Skeletal muscle tissue (tissue), 3 donors: ENCODE measurements at regions not wholly inside any gene's neighbourhood (a gene's known extent, or its start where the extent isn't known, plus 50 kb on each side); places are given as distances from the start of the nearest gene placed in this dataset.

Experiments
- H3K27ac ChIP-seq: one replicate; pipeline ENCODE4 v1.7.0; 2013; ENCODE audit warnings: mild to moderate bottlenecking, low read depth, low read length, inconsistent platforms
- H3K27me3 ChIP-seq, 3 donors: one replicate each; pipeline ENCODE4 v1.7.0; 2013; ENCODE audit warnings: low read length in 3 of 3; ENCODE audit not compliant: control insufficient read depth in 3 of 3, insufficient read depth in 3 of 3
- H3K36me3 ChIP-seq, 3 donors: one replicate each; pipeline ENCODE4 v1.7.0; 2013; ENCODE audit warnings: low read length in 3 of 3; ENCODE audit not compliant: control insufficient read depth in 3 of 3, insufficient read depth in 3 of 3
- H3K4me1 ChIP-seq, 3 donors: one replicate each; pipeline ENCODE4 v1.7.0; 2013; ENCODE audit warnings: low read length in 3 of 3, mild to moderate bottlenecking in 3 of 3; ENCODE audit not compliant: control insufficient read depth in 3 of 3, insufficient read depth in 3 of 3
- H3K4me3 ChIP-seq, 3 donors: one replicate each; pipeline ENCODE4 v1.7.0; 2013; ENCODE audit warnings: low read length in 3 of 3
- H3K9ac ChIP-seq, 3 donors: one replicate each; pipeline ENCODE4 v1.7.0; 2013; ENCODE audit warnings: low read length in 3 of 3, mild to moderate bottlenecking in 3 of 3, moderate library complexity in 2 of 3, low read depth in 1 of 3
- H3K9me3 ChIP-seq, 3 donors: one replicate each; pipeline ENCODE4 v1.7.0; 2013; ENCODE audit warnings: low read length in 3 of 3; ENCODE audit not compliant: control insufficient read depth in 3 of 3
- donor health status: Osteomylitis.

DNA sequence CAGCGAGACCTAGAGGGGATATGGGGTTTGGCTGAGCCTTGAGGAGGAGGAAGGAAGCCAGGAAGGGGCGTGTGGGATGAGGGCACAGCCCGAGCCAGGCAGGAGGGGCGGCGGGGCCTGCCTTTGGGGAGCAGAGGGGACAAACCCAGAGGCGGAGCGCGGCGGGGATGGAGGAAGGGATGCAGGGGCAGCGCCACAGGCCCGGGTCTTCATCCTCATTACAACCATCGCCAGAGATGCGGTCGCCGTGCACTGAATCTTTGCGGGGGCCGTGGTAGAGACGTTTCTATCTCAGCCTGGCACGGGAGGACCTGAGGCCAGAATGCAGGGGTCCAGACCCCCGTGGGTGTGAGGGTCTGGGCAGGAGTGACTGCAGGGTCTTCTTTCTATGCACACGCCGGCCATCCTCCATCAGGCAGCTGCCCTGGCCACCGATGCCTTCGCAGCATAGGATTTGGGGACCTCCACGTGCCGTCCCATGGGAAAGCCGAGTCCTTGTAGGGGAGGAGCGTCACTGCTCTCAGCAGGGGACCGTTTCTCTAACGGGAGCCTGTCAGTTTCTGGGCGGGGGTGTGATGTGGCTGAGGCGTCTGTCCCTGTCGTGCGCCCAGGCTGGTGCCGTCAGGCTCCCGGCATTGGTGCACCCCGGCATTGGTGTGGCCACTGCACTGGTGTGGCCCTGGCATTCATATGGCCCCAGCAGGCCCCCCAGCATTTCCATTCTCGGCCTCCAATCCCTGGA, 1267.9 kb downstream of the BRD1 start:
- Histone ChIP-seq H3K4me1 (no peaks in the 10 kb centered on the region), H3K9ac (no peak overlapping the region), H3K36me3 (no peaks in the 10 kb centered on the region), H3K27ac (no peak overlapping the region), H3K9me3 (no peaks in the 10 kb centered on the region), H3K4me3 (no peak overlapping the region), H3K27me3 (peaks cover 0 to 12% (median 8%) of the 10 kb centered on the region in 3 donors)

GRCh38 chr22:48558606-48559402, 1268.9 kb downstream of the BRD1 start:
- peaks cover 0 to 16% (median 8%) of the 10 kb centered on the region in 3 donors for H3K27me3 ChIP-seq

DNA sequence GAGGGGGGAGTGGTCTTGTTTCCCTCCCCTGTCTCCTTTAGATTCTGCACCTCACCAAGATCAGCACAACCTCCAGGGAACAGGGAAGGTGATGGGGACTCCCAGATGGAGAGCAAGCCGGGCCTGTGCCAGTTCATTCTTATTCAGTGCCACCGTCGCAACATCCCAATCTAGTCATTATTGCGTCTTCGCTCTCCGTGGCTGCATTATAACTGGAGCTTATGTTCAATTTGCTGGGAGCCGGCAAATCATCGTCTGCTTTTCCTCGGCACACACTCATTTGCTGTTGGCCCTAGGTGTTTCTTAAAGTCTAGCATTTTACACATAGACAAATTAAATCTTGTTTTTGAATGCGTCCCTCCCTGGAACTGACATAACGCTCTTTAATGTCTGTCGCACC, 1269.7 kb downstream of the BRD1 start:
- peaks cover 0 to 17% (median 8%) of the 10 kb centered on the region in 3 donors for H3K27me3 ChIP-seq

More at GRCh38 chr22:48558606-48559402, 1268.9 kb downstream of the BRD1 start:
- no peak overlapping the region for H3K9ac ChIP-seq
- H3K36me3 ChIP-seq: no peaks in the 10 kb centered on the region
- H3K4me3 ChIP-seq: no peak overlapping the region
- no peak overlapping the region for H3K27ac ChIP-seq
- no peaks in the 10 kb centered on the region for H3K4me1 ChIP-seq
- H3K9me3 ChIP-seq: no peaks in the 10 kb centered on the region

GRCh38 chr22:48557473-48557872, 1270.2 kb downstream of the BRD1 start:
- no peaks in the 10 kb centered on the region for H3K9me3 ChIP-seq
- H3K36me3 ChIP-seq: no peaks in the 10 kb centered on the region
- H3K9ac ChIP-seq: no peak overlapping the region
- H3K27me3 ChIP-seq: peaks cover 0 to 21% (median 8%) of the 10 kb centered on the region in 3 donors
- H3K27ac ChIP-seq: no peak overlapping the region
- no peaks in the 10 kb centered on the region for H3K4me1 ChIP-seq
- H3K4me3 ChIP-seq: no peak overlapping the region

More for the DNA sequence above, 1269.7 kb downstream of the BRD1 start:
- Histone ChIP-seq H3K4me3 (no peak overlapping the region), H3K9ac (no peak overlapping the region), H3K9me3 (no peaks in the 10 kb centered on the region), H3K27ac (no peak overlapping the region), H3K36me3 (no peaks in the 10 kb centered on the region), H3K4me1 (no peaks in the 10 kb centered on the region)

DNA sequence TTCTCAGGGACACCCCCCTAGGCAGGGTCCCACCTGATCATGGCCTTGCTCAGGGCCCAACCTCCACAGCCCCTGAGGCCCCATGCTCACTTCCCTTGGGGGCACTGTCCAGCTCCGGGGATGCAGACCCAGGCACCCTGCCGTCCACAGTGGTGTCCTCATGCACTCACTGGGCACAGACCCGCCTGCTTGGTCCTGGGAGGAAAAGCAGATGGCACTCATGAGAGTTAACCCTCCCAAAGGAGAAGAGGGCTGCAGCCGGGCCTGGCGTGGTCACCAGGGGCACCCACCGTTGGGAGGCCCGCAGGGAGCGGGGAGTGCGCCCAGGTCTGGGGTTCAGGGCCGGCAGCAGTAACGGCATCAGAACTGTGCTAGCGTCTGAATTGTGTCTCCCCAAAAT, 1270.9 kb downstream of the BRD1 start:
- no peak overlapping the region for H3K4me3 ChIP-seq
- H3K9ac ChIP-seq: no peak overlapping the region
- H3K27ac ChIP-seq: no peak overlapping the region
- H3K9me3 ChIP-seq: no peaks in the 10 kb centered on the region
- no peaks in the 10 kb centered on the region for H3K4me1 ChIP-seq
- H3K36me3 ChIP-seq: no peaks in the 10 kb centered on the region
- peaks cover 0 to 27% (median 14%) of the 10 kb centered on the region in 3 donors for H3K27me3 ChIP-seq

GRCh38 chr22:48556222-48556621, 1271.5 kb downstream of the BRD1 start:
- Histone ChIP-seq H3K4me3 (no peak overlapping the region), H3K9me3 (no peaks in the 10 kb centered on the region), H3K27ac (no peak overlapping the region), H3K9ac (no peak overlapping the region), H3K27me3 (peaks cover 0 to 28% (median 14%) of the 10 kb centered on the region in 3 donors), H3K4me1 (no peaks in the 10 kb centered on the region), H3K36me3 (no peaks in the 10 kb centered on the region)

DNA sequence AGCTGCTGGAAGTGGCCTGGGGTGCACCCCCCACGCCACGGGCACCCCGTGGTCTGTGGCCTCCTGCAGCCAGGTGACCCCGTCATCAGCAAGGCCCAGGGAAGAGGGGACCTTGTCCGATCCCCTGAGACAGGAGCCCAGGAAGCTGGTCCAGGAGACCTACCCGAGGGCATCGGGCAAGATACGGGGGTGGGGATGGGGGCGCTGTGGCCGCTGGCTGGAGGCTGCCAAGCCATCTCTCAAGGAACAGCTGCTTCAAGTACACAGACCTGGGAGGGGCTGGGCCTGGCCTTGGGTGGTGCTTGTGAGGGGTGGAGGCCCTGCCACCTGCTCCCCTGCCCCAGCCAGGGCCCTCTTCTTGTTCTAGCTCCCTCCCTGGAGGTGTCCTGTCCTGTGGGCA, 1272.1 kb downstream of the BRD1 start:
- no peaks in the 10 kb centered on the region for H3K9me3 ChIP-seq
- no peaks in the 10 kb centered on the region for H3K36me3 ChIP-seq
- no peaks in the 10 kb centered on the region for H3K4me1 ChIP-seq
- H3K9ac ChIP-seq: no peak overlapping the region
- no peak overlapping the region for H3K4me3 ChIP-seq
- H3K27me3 ChIP-seq: peaks cover 0 to 34% (median 15%) of the 10 kb centered on the region in 3 donors
- no peak overlapping the region for H3K27ac ChIP-seq

- Histone ChIP-seq H3K4me3 (no peak overlapping the region), H3K9ac (no peak overlapping the region), H3K27me3 (peaks cover 0 to 38% (median 19%) of the 10 kb centered on the region in 3 donors), H3K9me3 (no peaks in the 10 kb centered on the region), H3K36me3 (no peaks in the 10 kb centered on the region), H3K4me1 (no peaks in the 10 kb centered on the region), H3K27ac (no peak overlapping the region)
Measured at GRCh38 chr22:48554893-48555572, 1272.6 kb downstream of the BRD1 start.

- no peak overlapping the region for H3K4me3 ChIP-seq
- H3K9ac ChIP-seq: no peak overlapping the region
- peaks cover 0 to 43% (median 22%) of the 10 kb centered on the region in 3 donors for H3K27me3 ChIP-seq
- H3K36me3 ChIP-seq: no peaks in the 10 kb centered on the region
- H3K9me3 ChIP-seq: no peaks in the 10 kb centered on the region
- H3K4me1 ChIP-seq: no peaks in the 10 kb centered on the region
- no peak overlapping the region for H3K27ac ChIP-seq
Measured at GRCh38 chr22:48553694-48554308, 1273.9 kb downstream of the BRD1 start.
